HepG2 (cell line): ENCODE measurements at regions not wholly inside any gene's neighbourhood (a gene's known extent, or its start where the extent isn't known, plus 50 kb on each side); places are given as distances from the start of the nearest gene placed in this dataset.

Experiments
- ATAC-seq: fragments of 200-7000 bp; cut with Tn5 transposase; 3 replicates; pipeline ENCODE4 v1.9.1; 2020; ENCODE audit warnings: mild to moderate bottlenecking, moderate library complexity
- BruUV-seq: library from RNA; stranded (reverse); fragments of 400-500 nt; replicated peaks from 2 replicates; lab custom pipeline; 2021; lab: Mats Ljungman, UMichigan
- CTCF ChIA-PET: fragments of 300-600 bp; formaldehyde crosslinking; extraction: SDS; loops from one replicate; lab custom pipeline; 2021; ENCODE audit warnings: low total read pairs, inconsistent platforms, low intra/inter-chr PET ratio; lab: Yijun Ruan, JAX
- POLR2A ChIA-PET: fragments of 350-600 bp; sonication (Branson Sonifier 250); formaldehyde crosslinking; loops from one replicate; lab custom pipeline; 2020; ENCODE audit warnings: antibody characterized with exemption, inconsistent platforms; lab: Yijun Ruan, JAX
- DNase-seq: peaks from one replicate; pipeline ENCODE4 v3.0.0-alpha.2; 2015; ENCODE audit warnings: low spot score
- FAIRE-seq: peaks from 3 replicates; lab custom pipeline; 2011; peaks lifted over from hg19 to GRCh38; lab: Jason Lieb, UNC
- H2AFZ ChIP-seq: one replicate; pipeline ENCODE4 v1.6.1; 2011; ENCODE audit warnings: low read length, inconsistent platforms
- H3K27ac ChIP-seq: fragments of 300-600 bp; 3 replicates; pipeline ENCODE4 v1.8.0; 2011; ENCODE audit warnings: mixed run types, mild to moderate bottlenecking, mixed read lengths, low read length, inconsistent platforms; ENCODE audit not compliant: insufficient read depth; ENCODE audit errors: extremely low read length
- H3K27me3 ChIP-seq, 2 experiments: fragments of 200-600 bp in 1 of 2; 2 replicates in 1 of 2; 3 replicates in 1 of 2; pipeline versions ENCODE4 v1.6.0 to v1.8.0; 2011; ENCODE audit warnings: low read length in 2 of 2, mild to moderate bottlenecking in 2 of 2, moderate library complexity in 2 of 2, inconsistent platforms in 1 of 2; ENCODE audit not compliant: insufficient read depth in 2 of 2, control insufficient read depth in 1 of 2
- H3K36me3 ChIP-seq, 2 experiments: fragments of 200-600 bp in 1 of 2; replicated peaks in 1 of 2; 2 replicates in 1 of 2; 3 replicates in 1 of 2; pipeline versions ENCODE4 v1.5.1 to v1.8.0; 2011; ENCODE audit warnings: low read length in 2 of 2, inconsistent platforms in 1 of 2; ENCODE audit not compliant: insufficient read depth in 2 of 2, control insufficient read depth in 1 of 2
- H3K4me1 ChIP-seq: 2 replicates; pipeline ENCODE4 v1.5.1; 2012; ENCODE audit warnings: low read length, inconsistent platforms; ENCODE audit not compliant: insufficient read depth
- H3K4me2 ChIP-seq: 2 replicates; pipeline ENCODE4 v1.6.0; 2011; ENCODE audit warnings: low read depth, low read length, inconsistent platforms
- H3K4me3 ChIP-seq, 3 experiments: fragments of 200-600 bp in 1 of 3; sonication (generic), shearing (Covaris generic) in 1 of 3; replicated peaks in 1 of 3; 2 replicates each; pipeline ENCODE4 v1.5.1; 2011 to 2016; ENCODE audit warnings: low read length in 3 of 3, inconsistent platforms in 2 of 3, low read depth in 2 of 3, mild to moderate bottlenecking in 2 of 3, control low read depth in 1 of 3, mixed read lengths in 1 of 3; ENCODE audit not compliant: insufficient read depth in 1 of 3
- H3K79me2 ChIP-seq: one replicate; pipeline ENCODE4 v1.6.1; 2011; ENCODE audit warnings: low read length, inconsistent platforms; ENCODE audit not compliant: insufficient read depth
- H3K9ac ChIP-seq: 2 replicates; pipeline ENCODE4 v1.6.0; 2011; ENCODE audit warnings: mild to moderate bottlenecking, low read depth, low read length, inconsistent platforms; ENCODE audit not compliant: insufficient read depth
- H3K9me3 ChIP-seq: 2 replicates; pipeline ENCODE4 v1.5.1; 2012; ENCODE audit warnings: mild to moderate bottlenecking, low read length
- H4K20me1 ChIP-seq: 2 replicates; pipeline ENCODE4 v1.6.0; 2011; ENCODE audit warnings: inconsistent platforms, mild to moderate bottlenecking, low read length, moderate library complexity; ENCODE audit not compliant: insufficient read depth
- CBX1 ChIP-seq: IDR thresholded peaks from one replicate; pipeline ENCODE4 v1.6.1; 2016; ENCODE audit warnings: antibody characterized with exemption, low read depth
- GABPB1 ChIP-seq: IDR thresholded peaks from 2 replicates; pipeline ENCODE4 v1.6.1; 2016; ENCODE audit warnings: mild to moderate bottlenecking, missing genetic modification reagents, moderate library complexity, missing compliant biosample characterization
- HOXA7 ChIP-seq: sonication (generic); formaldehyde crosslinking; IDR thresholded peaks from 2 replicates; pipeline ENCODE4 v1.8.1; 2022; ENCODE audit warnings: mild to moderate bottlenecking, missing genetic modification reagents, moderate library complexity
- KDM4B ChIP-seq: sonication (generic); formaldehyde crosslinking; IDR thresholded peaks from 2 replicates; pipeline ENCODE4 v1.4.0; 2020; ENCODE audit warnings: missing genetic modification reagents
- NFIC ChIP-seq: IDR thresholded peaks from 2 replicates; pipeline ENCODE4 v1.6.1; 2012; ENCODE audit warnings: mild to moderate bottlenecking, low read length, inconsistent platforms
- PHB2 ChIP-seq: fragments of 450-650 bp; IDR thresholded peaks from 2 replicates; pipeline ENCODE4 v1.6.1; 2018; ENCODE audit not compliant: partially characterized antibody
- SNAPC2 ChIP-seq: sonication (generic); formaldehyde crosslinking; IDR thresholded peaks from 2 replicates; pipeline ENCODE4 v1.8.1; 2022; ENCODE audit warnings: mild to moderate bottlenecking, missing genetic modification reagents
- SNRNP70 ChIP-seq: fragments of 200-400 bp; formaldehyde crosslinking; IDR thresholded peaks from 2 replicates; pipeline ENCODE4 v1.6.1; 2017; ENCODE audit warnings: mild to moderate bottlenecking, low read depth, low read length, moderate library complexity
- U2AF2 ChIP-seq: fragments of 200-400 bp; formaldehyde crosslinking; IDR thresholded peaks from 2 replicates; pipeline ENCODE4 v1.6.1; 2017; ENCODE audit warnings: low read depth, mild to moderate bottlenecking, low read length
- ZBTB1 ChIP-seq: sonication (generic); formaldehyde crosslinking; IDR thresholded peaks from 2 replicates; pipeline ENCODE4 v1.4.0; 2020; ENCODE audit warnings: missing genetic modification reagents, borderline replicate concordance
- ZNF17 ChIP-seq: sonication (generic); formaldehyde crosslinking; IDR thresholded peaks from 2 replicates; pipeline ENCODE4 v1.5.0; 2020; ENCODE audit warnings: mild to moderate bottlenecking, missing genetic modification reagents
- ZNF552 ChIP-seq: sonication (generic); formaldehyde crosslinking; IDR thresholded peaks from 2 replicates; pipeline ENCODE4 v1.9.0; 2022; ENCODE audit warnings: missing genetic modification reagents, mild to moderate bottlenecking, borderline replicate concordance
- ZSCAN9 ChIP-seq: IDR thresholded peaks from 2 replicates; pipeline ENCODE4 v1.6.1; 2016; ENCODE audit warnings: borderline replicate concordance
- WGBS: methylation state at CpG from one replicate; pipeline ENCODE4 v1.1.6; 2017; ENCODE audit warnings: low lambda C conversion rate; 5-methylcytosine and 5-hydroxymethylcytosine counted together
- in situ Hi-C: cut with HindIII; loops from 2 replicates; pipeline ENCODE4 v1.10.0; 2017; ENCODE audit warnings: low pct_unique_long_range_greater_than_20kb; ENCODE audit not compliant: extremely low pct_ligation_motif_present
- intact Hi-C: fragments of 100-400 bp; cut with micrococcal nuclease; formaldehyde crosslinking; loops from one replicate; pipeline ENCODE4 v1.10.0; 2022; ENCODE audit not compliant: unreplicated experiment
- TF ChIP-seq, protein P1 (sequence below): sonication (generic); formaldehyde crosslinking; IDR thresholded peaks from 2 replicates; pipeline ENCODE4 v1.4.0; 2020; ENCODE audit warnings: mild to moderate bottlenecking, missing genetic modification reagents, borderline replicate concordance
- TF ChIP-seq, protein P2 (sequence below): IDR thresholded peaks from 2 replicates; pipeline ENCODE4 v1.6.1; 2016; ENCODE audit warnings: low read depth, borderline replicate concordance
- TF ChIP-seq, protein P3 (sequence below): sonication (generic); formaldehyde crosslinking; IDR thresholded peaks from 2 replicates; pipeline ENCODE4 v1.4.0; 2020; ENCODE audit warnings: missing genetic modification reagents, mild to moderate bottlenecking, borderline replicate concordance
- TF ChIP-seq, protein P4 (sequence below): sonication (generic); formaldehyde crosslinking; IDR thresholded peaks from 2 replicates; pipeline ENCODE4 v1.8.0; 2022; ENCODE audit warnings: missing genetic modification reagents, mild to moderate bottlenecking, inconsistent platforms, borderline replicate concordance

GRCh38 chr2:146985753-146986152 is 859.1 kb upstream of the ACVR2A start:
- H4K20me1 ChIP-seq = no peaks in the 10 kb centered on the region
- H3K27me3 ChIP-seq = no peaks in the 10 kb centered on the region
- 0% methylated on average over 2 of the region's 2 CpGs for WGBS
- no peaks in the 10 kb centered on the region for H3K9me3 ChIP-seq
- no peak overlapping the region for H3K4me3 ChIP-seq
- no peak overlapping the region for H3K27ac ChIP-seq
- no TSS peak for BruUV-seq
- no peaks in the 10 kb centered on the region for H3K36me3 ChIP-seq
- no peaks in the 10 kb centered on the region for H3K79me2 ChIP-seq
- FAIRE-seq (no peak), DNase-seq (no peak)
- CTCF ChIA-PET = no interaction called here
- TF ChIP-seq SNRNP70 (no peak), U2AF2 (no peak), ZNF552 (CRISPR knock-in tag) (no peak), KDM4B (no peak), ZNF17 (no peak), ZSCAN9 (no peak), CBX1 (no peak), SNAPC2 (CRISPR knock-in tag) (no peak), PHB2 (no peak), GABPB1 (CRISPR knock-in tag) (no peak), HOXA7 (CRISPR knock-in tag) (no peak), NFIC (no peak), ZBTB1 (no peak)
- TF ChIP-seq, protein P1, sequence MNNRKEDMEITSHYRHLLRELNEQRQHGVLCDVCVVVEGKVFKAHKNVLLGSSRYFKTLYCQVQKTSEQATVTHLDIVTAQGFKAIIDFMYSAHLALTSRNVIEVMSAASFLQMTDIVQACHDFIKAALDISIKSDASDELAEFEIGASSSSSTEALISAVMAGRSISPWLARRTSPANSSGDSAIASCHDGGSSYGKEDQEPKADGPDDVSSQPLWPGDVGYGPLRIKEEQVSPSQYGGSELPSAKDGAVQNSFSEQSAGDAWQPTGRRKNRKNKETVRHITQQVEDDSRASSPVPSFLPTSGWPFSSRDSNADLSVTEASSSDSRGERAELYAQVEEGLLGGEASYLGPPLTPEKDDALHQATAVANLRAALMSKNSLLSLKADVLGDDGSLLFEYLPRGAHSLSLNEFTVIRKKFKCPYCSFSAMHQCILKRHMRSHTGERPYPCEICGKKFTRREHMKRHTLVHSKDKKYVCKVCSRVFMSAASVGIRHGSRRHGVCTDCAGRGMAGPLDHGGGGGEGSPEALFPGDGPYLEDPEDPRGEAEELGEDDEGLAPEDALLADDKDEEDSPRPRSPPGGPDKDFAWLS = no peak
- TF ChIP-seq, protein P2, sequence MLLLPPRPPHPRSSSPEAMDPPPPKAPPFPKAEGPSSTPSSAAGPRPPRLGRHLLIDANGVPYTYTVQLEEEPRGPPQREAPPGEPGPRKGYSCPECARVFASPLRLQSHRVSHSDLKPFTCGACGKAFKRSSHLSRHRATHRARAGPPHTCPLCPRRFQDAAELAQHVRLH = no peak
- TF ChIP-seq, protein P3, sequence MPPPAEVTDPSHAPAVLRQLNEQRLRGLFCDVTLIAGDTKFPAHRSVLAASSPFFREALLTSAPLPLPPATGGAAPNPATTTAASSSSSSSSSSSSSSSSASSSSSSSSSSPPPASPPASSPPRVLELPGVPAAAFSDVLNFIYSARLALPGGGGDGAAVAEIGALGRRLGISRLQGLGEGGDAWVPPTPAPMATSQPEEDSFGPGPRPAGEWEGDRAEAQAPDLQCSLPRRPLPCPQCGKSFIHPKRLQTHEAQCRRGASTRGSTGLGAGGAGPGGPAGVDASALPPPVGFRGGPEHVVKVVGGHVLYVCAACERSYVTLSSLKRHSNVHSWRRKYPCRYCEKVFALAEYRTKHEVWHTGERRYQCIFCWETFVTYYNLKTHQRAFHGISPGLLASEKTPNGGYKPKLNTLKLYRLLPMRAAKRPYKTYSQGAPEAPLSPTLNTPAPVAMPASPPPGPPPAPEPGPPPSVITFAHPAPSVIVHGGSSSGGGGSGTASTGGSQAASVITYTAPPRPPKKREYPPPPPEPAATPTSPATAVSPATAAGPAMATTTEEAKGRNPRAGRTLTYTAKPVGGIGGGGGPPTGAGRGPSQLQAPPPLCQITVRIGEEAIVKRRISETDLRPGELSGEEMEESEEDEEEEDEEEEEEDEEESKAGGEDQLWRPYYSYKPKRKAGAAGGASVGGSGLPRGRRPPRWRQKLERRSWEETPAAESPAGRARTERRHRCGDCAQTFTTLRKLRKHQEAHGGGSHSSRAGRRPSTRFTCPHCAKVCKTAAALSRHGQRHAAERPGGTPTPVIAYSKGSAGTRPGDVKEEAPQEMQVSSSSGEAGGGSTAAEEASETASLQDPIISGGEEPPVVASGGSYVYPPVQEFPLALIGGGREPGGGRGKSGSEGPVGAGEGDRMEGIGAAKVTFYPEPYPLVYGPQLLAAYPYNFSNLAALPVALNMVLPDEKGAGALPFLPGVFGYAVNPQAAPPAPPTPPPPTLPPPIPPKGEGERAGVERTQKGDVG = no peak
- TF ChIP-seq, protein P4, sequence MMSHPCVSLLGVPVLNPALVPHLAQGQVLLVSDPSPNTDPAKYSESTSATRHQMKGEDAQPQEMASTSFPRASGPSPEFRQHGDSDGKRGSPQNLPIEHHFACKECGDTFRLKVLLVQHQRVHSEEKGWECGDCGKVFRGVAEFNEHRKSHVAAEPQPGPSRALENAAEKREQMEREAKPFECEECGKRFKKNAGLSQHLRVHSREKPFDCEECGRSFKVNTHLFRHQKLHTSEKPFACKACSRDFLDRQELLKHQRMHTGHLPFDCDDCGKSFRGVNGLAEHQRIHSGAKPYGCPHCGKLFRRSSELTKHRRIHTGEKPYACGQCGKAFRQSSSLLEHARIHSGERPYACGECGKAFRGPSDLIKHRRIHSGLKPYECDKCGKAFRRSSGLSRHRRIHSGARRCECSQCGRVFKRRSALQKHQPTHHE (CRISPR knock-in tag) = no peak
- TF ChIP-seq, all 625 proteins: peak for 0
- Histone ChIP-seq H2AFZ (no peak overlapping the region), H3K9ac (no peak overlapping the region), H3K4me1 (no peaks in the 10 kb centered on the region), H3K4me2 (no peak overlapping the region)
- in situ Hi-C loops = no loop called here
- POLR2A ChIA-PET = no interaction called here
- intact Hi-C loops = no loop called here
- ATAC-seq = no peak
